LHCN-M2 (cell line): ENCODE measurements at regions not wholly inside any gene's neighbourhood (a gene's known extent, or its start where the extent isn't known, plus 50 kb on each side); places are given as distances from the start of the nearest gene placed in this dataset.

Experiments
- DNase-seq: peaks from one replicate; pipeline ENCODE4 v3.0.0-alpha.2; 2012; ENCODE audit warnings: low read depth

GRCh38 chr15:25051399-25052154 lies 96.8 kb downstream of the SNRPN start:
- DNase-seq: no peak

GRCh38 chr15:25052191-25052999 lies 97.6 kb downstream of the SNRPN start:
- no peak for DNase-seq

- DNase-seq: no peak
Observed at GRCh38 chr15:25053000-25053815, 98.4 kb downstream of the SNRPN start.

- no peak for DNase-seq
Observed at GRCh38 chr15:25054329-25054728, 99.5 kb downstream of the SNRPN start.

- no peak for DNase-seq
Observed at GRCh38 chr15:25054943-25055342, 100.2 kb downstream of the SNRPN start.

- no peak for DNase-seq
Observed at GRCh38 chr15:25055356-25056068, 100.7 kb downstream of the SNRPN start.

GRCh38 chr15:25056484-25057425 lies 102.0 kb downstream of the SNRPN start:
- no peak for DNase-seq

GRCh38 chr15:25057574-25057973 lies 102.8 kb downstream of the SNRPN start:
- no peak for DNase-seq

GRCh38 chr15:25058080-25058785 lies 103.4 kb downstream of the SNRPN start:
- no peak for DNase-seq

- DNase-seq: no peak
Observed at GRCh38 chr15:25059698-25060471, 105.1 kb downstream of the SNRPN start.

- no peak for DNase-seq
Observed at GRCh38 chr15:25060472-25060803, 105.7 kb downstream of the SNRPN start.

GRCh38 chr15:25060996-25061620 lies 106.3 kb downstream of the SNRPN start:
- no peak for DNase-seq

- DNase-seq: no peak
Observed at GRCh38 chr15:25061808-25062550, 107.2 kb downstream of the SNRPN start.

GRCh38 chr15:25062551-25063430 lies 108.0 kb downstream of the SNRPN start:
- DNase-seq: no peak

GRCh38 chr15:25065286-25065685 lies 110.5 kb downstream of the SNRPN start:
- no peak for DNase-seq

GRCh38 chr15:25065876-25066275 lies 111.1 kb downstream of the SNRPN start:
- no peak for DNase-seq

- no peak for DNase-seq
Observed at GRCh38 chr15:25066708-25067107, 111.9 kb downstream of the SNRPN start.
